Activated naive CD8-positive, alpha-beta T cell treated with anti-CD3 and anti-CD28 coated beads for 36 hours (primary cell): ENCODE measurements at regions not wholly inside any gene's neighbourhood (a gene's known extent, or its start where the extent isn't known, plus 50 kb on each side); places are given as distances from the start of the nearest gene placed in this dataset.

Source experiments
- DNase-seq: peaks from one replicate; pipeline ENCODE4 v3.0.0; 2021
- H3K27ac Mint-ChIP-seq: one replicate; pipeline ENCODE4 v1.8.0; 2022; ENCODE audit warnings: mild to moderate bottlenecking, moderate library complexity, mixed read lengths
- H3K27me3 Mint-ChIP-seq: one replicate; pipeline ENCODE4 v1.8.0; 2022; ENCODE audit warnings: mild to moderate bottlenecking, mixed read lengths
- H3K36me3 Mint-ChIP-seq: one replicate; pipeline ENCODE4 v1.8.0; 2021; ENCODE audit warnings: mild to moderate bottlenecking, mixed read lengths
- H3K4me1 Mint-ChIP-seq: one replicate; pipeline ENCODE4 v1.8.0; 2021; ENCODE audit warnings: mixed read lengths
- H3K4me3 Mint-ChIP-seq: one replicate; pipeline ENCODE4 v1.8.0; 2022; ENCODE audit warnings: mild to moderate bottlenecking, moderate library complexity, mixed read lengths
- H3K9me3 Mint-ChIP-seq: one replicate; pipeline ENCODE4 v1.8.0; 2022; ENCODE audit warnings: mixed read lengths

DNA sequence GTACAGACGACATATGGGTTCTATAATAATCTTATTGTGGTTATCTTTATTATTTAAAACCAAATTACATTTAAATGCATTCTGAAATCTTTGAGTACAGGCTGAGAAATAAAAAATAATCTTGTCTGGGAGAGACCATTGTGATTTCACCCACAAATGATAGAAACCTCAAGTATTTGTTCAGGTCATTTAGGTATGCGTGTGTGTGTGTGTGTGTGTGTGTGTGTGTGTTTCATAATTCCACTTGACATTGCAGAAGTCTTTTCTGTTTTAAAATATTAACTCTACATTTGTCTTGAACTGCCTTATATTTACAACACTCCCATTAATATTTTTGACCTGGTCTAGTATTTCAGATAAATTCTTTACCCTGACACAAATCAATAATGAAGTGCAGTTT, 126.9 kb downstream of the SPRY2 start:
- no peak for DNase-seq
- no peaks in the 10 kb centered on the region for H3K4me1 Mint-ChIP-seq
- H3K9me3 Mint-ChIP-seq: no peaks in the 10 kb centered on the region
- H3K27ac Mint-ChIP-seq: no peak overlapping the region
- no peak overlapping the region for H3K4me3 Mint-ChIP-seq
- no peaks in the 10 kb centered on the region for H3K27me3 Mint-ChIP-seq
- no peaks in the 10 kb centered on the region for H3K36me3 Mint-ChIP-seq

DNA sequence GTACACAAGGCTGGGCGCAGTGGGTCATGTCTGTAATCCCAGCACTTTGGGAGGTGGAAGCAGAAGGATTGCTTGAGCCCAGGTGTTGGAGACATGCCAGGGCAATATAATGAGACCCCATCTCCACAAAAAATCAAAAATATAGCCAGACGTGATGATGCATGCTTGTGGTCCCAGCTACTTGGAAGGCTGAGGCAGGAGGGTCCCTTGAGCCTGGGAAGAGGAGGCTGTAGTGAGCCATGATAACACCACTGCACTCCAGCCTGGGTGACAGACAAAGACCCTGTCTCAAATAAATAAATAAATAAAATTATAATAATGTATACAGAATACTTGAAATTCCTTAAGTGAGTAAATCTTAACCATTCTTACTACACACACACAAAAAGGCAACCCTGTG, 127.7 kb downstream of the SPRY2 start:
- Mint-ChIP-seq H3K4me3 (no peak overlapping the region), H3K36me3 (no peaks in the 10 kb centered on the region), H3K4me1 (no peaks in the 10 kb centered on the region), H3K27ac (no peak overlapping the region), H3K9me3 (no peaks in the 10 kb centered on the region), H3K27me3 (no peaks in the 10 kb centered on the region)
- DNase-seq: no peak

DNA sequence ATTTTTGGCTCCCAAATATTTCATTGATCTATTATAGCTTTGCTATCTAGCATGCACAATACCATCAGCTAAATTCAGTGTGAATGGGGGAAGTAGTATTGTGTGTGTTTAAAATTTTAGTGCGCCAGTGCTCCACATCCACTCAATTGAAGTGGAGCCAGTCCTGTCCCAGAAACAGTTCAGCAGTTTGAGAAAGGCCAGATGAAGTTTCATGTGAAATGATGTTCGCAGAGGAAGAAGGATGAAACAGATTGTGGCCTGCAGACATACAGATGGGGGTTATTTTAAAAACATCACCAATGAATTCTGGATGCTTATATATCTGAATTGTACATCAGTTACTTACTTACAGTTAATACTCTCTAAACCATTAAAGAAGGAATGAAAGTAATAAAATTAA, 129.4 kb downstream of the SPRY2 start:
- DNase-seq: no peak
- Mint-ChIP-seq H3K4me3 (no peak overlapping the region), H3K27ac (no peak overlapping the region), H3K4me1 (no peaks in the 10 kb centered on the region), H3K9me3 (no peaks in the 10 kb centered on the region), H3K27me3 (no peaks in the 10 kb centered on the region), H3K36me3 (no peaks in the 10 kb centered on the region)

DNA sequence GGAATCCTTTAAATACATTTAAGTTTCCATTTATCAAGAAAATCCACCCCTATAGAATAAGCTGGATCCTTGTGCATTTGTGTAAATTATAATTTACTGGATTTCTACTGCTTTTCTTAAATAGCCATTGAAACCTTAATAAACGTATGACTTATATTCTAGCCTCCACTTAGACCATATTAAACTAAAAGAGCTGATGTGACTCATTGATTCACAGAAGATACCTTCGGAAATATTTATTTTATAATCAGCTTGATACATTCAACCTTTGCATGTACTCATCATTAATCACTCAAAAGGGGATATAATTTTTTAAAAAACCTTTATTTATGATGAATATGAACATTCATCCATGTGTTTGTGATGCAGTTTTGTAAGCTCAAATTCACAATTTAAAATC, 136.3 kb downstream of the SPRY2 start:
- no peaks in the 10 kb centered on the region for H3K36me3 Mint-ChIP-seq
- DNase-seq: no peak
- H3K9me3 Mint-ChIP-seq: no peaks in the 10 kb centered on the region
- no peaks in the 10 kb centered on the region for H3K4me1 Mint-ChIP-seq
- H3K4me3 Mint-ChIP-seq: no peak overlapping the region
- no peaks in the 10 kb centered on the region for H3K27me3 Mint-ChIP-seq
- H3K27ac Mint-ChIP-seq: no peak overlapping the region

DNA sequence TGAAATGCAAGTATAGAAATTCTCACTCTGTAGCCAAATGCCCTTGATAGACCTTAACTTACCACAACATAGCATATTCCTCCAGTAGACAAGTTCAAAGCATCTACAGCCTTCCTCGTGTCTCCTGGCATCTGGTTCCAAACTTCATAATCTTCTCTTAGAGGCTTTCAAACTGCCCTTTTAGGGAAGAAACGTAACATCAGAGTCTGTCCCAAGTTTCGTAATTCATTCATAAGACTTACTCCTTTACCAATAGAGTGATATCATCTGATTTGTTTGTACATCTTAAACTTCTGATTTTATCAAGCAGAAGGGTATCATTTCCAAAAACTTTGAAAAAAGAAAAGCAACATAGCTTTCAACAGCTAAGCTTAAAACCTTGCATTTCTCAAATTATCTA, 137.4 kb downstream of the SPRY2 start:
- Mint-ChIP-seq H3K27ac (no peak overlapping the region), H3K4me1 (no peaks in the 10 kb centered on the region), H3K36me3 (no peaks in the 10 kb centered on the region), H3K4me3 (no peak overlapping the region), H3K27me3 (no peaks in the 10 kb centered on the region), H3K9me3 (no peaks in the 10 kb centered on the region)
- DNase-seq: no peak

DNA sequence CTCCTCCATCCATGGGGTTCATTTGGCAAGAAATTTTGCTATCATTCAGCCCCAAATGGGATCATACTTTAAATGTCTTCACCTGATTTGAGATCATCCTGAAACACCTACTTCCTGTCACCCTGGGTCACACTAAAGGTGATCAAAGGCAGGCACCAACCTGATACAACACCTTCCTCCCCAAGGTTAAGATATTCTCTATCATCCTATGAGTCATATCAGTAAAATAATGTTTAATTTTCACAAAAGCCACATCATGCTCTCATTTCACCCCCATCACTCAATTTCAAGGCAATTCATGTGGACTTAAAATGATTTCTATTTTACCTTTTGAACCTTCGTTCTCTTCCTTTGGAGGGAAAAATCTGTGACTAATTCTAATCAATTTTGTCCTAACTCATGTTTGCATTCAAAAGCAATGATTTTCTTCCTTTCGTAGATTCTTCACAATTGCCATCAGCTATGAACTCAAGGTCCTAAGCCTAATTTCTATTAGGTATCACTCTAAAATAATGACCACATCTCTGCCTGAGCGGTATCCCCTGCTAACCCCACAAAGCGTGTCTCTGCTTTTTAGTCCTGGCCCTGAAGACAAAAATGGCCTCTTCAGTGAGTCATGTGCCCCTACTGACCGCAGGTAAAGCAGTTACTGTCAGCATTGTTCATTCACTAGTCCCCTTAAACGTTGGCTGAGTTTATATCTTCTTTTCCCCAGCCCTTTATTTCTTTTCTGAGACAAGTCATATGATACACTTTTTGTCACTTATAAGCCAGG, 139.0 kb downstream of the SPRY2 start:
- H3K4me1 Mint-ChIP-seq: no peaks in the 10 kb centered on the region
- no peaks in the 10 kb centered on the region for H3K9me3 Mint-ChIP-seq
- no peak for DNase-seq
- no peak overlapping the region for H3K4me3 Mint-ChIP-seq
- H3K36me3 Mint-ChIP-seq: no peaks in the 10 kb centered on the region
- no peak overlapping the region for H3K27ac Mint-ChIP-seq
- no peaks in the 10 kb centered on the region for H3K27me3 Mint-ChIP-seq

DNA sequence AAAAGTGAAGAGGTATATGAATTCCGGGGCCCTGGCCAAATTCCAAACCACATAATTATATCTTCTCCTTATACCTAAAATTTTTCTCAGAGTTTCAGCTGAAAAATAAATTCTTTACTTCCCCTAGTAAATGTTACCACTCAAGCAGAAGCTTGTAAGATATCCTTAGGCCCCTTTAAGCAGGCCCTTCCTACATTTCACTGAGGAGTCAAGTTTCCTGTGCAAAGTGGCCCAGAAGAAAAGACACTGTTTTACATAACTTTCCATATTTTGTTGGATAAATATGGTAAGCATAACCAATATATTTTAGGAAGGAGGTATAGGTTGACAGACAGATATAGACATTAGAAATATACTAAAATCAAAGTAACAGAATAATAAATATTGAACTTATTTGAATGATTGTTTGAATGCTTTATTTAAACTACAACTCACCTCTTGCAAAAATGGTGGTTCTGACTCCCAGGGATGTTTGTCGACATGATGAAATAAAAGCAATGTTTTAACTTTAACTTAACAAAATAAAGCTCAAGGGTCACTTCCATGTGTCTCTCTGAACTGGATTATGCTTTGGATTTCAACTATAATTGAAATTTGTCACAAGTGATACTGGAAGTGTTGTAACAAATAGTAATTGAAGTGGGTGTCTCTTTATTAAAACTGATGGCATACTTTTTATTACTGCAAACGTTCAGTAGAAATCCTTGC, 141.2 kb downstream of the SPRY2 start:
- Mint-ChIP-seq H3K27me3 (no peaks in the 10 kb centered on the region), H3K4me1 (no peaks in the 10 kb centered on the region), H3K36me3 (no peaks in the 10 kb centered on the region), H3K9me3 (no peaks in the 10 kb centered on the region), H3K4me3 (no peak overlapping the region), H3K27ac (no peak overlapping the region)
- no peak for DNase-seq

DNA sequence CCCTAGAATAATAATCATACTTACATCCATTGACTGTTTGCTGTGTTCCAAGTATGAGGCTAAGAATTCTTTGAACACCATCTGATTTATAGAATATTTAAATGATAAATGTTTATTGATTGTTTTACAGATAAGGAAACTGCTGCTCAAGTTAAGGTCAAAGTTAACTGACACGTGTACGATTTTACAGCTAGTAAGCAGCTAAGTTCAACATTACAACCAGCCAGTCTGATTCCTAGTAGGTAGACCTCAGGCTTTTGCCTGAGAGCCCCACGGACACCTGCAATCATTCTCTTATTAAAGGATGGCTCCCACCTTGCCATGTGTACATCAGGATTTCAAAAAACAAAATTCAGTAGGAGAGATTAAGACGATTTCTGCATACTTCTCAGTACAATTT, 141.9 kb downstream of the SPRY2 start:
- Mint-ChIP-seq H3K9me3 (no peaks in the 10 kb centered on the region), H3K27me3 (no peaks in the 10 kb centered on the region), H3K27ac (no peak overlapping the region), H3K4me3 (no peak overlapping the region), H3K36me3 (no peaks in the 10 kb centered on the region), H3K4me1 (no peaks in the 10 kb centered on the region)
- no peak for DNase-seq

DNA sequence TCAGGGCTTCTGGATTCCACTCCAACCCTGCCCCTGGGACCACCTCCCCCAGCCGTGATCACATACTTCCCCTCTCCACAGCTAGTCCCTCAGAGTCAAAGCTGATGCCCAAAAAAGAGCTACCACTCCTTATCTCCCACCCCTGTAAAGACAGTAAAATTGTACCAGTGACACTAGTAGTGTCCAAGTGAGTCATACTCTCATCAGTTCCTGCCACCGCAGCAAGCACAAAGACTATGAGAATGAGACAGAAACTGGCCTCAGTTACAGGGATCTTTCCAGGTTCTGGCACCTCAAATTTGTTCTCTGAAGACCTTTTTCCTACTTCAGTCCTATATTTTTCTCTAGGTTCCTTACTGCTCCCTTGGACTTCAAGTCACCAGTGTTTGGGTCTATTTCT, 144.2 kb downstream of the SPRY2 start:
- Mint-ChIP-seq H3K36me3 (no peaks in the 10 kb centered on the region), H3K4me1 (no peaks in the 10 kb centered on the region), H3K4me3 (no peak overlapping the region), H3K9me3 (no peaks in the 10 kb centered on the region), H3K27me3 (no peaks in the 10 kb centered on the region), H3K27ac (no peak overlapping the region)
- DNase-seq: no peak

DNA sequence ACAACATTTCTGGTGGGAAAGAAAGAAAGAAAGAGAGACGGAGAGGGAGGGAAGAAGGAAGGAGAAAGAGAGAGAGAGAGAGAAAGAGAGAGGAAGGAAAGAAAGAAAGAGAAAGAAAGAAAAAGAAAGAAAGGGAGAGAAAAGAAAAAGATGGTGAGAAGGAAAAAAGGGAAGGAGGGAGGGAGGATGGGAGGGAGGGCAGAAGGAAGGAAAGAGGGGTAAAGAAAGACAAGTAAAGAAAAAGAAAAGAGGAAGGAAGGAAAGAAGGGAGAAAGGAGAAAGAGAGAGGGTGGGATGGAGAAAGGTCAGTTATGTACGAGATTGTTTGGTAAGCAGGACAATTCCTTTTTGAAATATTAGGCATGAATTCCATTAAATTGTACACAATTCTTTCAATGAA, 145.3 kb downstream of the SPRY2 start:
- H3K36me3 Mint-ChIP-seq: no peaks in the 10 kb centered on the region
- H3K4me3 Mint-ChIP-seq: no peak overlapping the region
- H3K27ac Mint-ChIP-seq: no peak overlapping the region
- H3K4me1 Mint-ChIP-seq: no peaks in the 10 kb centered on the region
- no peaks in the 10 kb centered on the region for H3K27me3 Mint-ChIP-seq
- DNase-seq: no peak
- no peaks in the 10 kb centered on the region for H3K9me3 Mint-ChIP-seq

DNA sequence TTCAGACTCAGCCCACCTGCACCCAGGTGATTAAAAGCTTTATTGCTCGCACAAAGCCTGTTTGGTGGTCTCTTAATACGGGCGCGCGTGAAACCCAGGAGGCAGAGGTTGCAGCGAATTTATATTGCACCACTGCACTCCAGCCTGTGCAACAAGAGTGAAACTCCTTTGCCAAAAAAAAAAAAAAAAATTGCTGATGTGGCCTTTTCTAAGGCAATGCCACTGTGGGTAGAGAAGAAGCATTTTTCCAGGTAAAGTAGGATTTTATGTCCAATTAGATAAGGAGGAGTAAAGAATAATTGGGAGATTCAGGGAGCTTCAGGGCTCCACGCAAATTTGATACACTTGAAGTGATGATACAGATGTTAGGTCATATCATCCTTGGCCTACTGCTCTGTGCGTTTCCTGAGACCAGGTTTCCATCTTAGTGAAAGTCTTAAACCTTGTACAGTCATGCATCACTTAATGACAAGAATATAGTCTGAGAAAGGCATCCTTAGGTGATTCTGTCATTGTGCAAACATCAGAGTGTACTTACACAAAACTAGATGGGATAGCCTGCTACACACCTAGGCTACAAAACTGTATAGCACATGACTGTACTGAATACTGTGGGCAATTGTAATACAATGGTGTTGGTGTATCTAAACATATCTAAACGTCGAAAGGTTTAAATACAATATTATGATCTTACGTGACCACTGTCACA, 150.9 kb downstream of the SPRY2 start:
- no peaks in the 10 kb centered on the region for H3K36me3 Mint-ChIP-seq
- no peaks in the 10 kb centered on the region for H3K9me3 Mint-ChIP-seq
- H3K4me3 Mint-ChIP-seq: no peak overlapping the region
- no peak for DNase-seq
- no peaks in the 10 kb centered on the region for H3K27me3 Mint-ChIP-seq
- H3K4me1 Mint-ChIP-seq: no peaks in the 10 kb centered on the region
- H3K27ac Mint-ChIP-seq: no peak overlapping the region

DNA sequence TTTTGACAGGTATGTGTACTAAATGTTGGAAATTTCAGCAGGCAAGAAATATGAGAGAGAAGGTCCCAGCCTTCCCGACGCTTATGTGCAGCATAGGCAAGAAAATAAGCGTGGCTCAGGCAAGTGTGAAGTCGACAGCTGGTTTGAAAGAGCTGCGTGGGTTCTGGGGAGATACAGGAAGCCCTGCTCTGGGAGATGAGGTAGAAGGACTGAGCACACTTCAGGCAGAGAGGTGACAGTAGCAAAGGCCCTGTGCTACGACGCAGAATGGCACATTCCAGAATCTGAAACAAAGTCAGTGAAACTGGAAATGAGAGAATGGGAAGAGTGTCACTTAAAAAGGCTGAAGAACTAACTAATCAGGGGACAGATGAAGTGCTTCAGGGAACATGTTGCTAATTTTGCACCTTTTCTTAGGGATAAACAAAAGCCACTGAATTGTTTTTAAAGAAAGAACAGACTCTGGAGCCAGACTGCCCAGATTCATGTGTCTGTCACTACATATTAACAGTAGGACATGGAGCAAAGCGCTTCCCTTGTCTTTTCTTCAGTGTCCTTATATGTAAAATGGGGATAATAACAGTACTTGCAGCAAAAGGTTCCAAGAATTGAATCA, 160.1 kb downstream of the SPRY2 start:
- Mint-ChIP-seq H3K36me3 (no peaks in the 10 kb centered on the region), H3K4me3 (no peak overlapping the region), H3K9me3 (no peaks in the 10 kb centered on the region), H3K27me3 (no peaks in the 10 kb centered on the region), H3K4me1 (no peaks in the 10 kb centered on the region), H3K27ac (no peak overlapping the region)
- DNase-seq: no peak

DNA sequence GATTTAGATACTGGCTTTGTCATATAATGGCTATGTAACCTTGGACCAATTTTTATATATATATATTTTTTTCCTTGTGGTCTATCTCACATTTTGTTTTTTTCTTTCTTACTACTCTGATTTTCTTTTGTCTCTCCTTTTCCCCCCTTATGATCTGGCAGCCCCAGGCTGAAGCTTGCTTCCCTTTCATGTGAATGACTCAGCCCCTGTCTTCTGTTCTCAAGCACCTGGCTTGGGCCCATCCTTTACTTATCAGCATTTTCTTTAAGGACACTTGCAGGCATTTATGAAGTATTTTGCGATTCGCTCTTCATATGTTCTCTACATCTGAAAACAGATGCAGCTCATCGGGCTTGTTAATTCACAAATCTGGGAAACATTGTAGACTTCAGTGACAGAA, 163.6 kb downstream of the SPRY2 start:
- DNase-seq: no peak
- Mint-ChIP-seq H3K4me1 (no peaks in the 10 kb centered on the region), H3K27ac (no peak overlapping the region)

DNA sequence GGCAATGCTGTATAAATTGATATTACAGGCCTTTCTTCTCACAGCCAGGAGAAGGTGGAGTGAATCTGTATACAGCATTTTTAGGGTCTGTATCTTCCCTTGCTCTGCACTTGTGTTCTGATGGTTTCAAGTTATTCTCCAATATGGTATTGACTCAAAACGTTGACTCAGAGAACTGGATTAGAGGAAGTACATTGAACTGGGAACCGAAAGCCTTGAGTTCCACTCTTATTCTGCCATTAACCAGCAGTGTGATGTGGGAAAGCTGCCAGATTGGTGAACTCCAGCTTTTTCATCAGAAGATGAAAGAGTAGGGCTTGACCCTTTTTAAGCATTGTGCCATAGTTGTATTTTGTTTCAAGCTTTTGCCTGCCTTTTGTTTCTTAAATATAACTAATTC, 167.7 kb downstream of the SPRY2 start:
- Mint-ChIP-seq H3K36me3 (no peaks in the 10 kb centered on the region), H3K9me3 (no peaks in the 10 kb centered on the region), H3K27me3 (no peaks in the 10 kb centered on the region), H3K4me1 (no peaks in the 10 kb centered on the region), H3K27ac (no peak overlapping the region), H3K4me3 (no peak overlapping the region)
- no peak for DNase-seq

More for the DNA sequence above, 163.6 kb downstream of the SPRY2 start:
- no peaks in the 10 kb centered on the region for H3K36me3 Mint-ChIP-seq
- H3K4me3 Mint-ChIP-seq: no peak overlapping the region
- no peaks in the 10 kb centered on the region for H3K9me3 Mint-ChIP-seq
- no peaks in the 10 kb centered on the region for H3K27me3 Mint-ChIP-seq

DNA sequence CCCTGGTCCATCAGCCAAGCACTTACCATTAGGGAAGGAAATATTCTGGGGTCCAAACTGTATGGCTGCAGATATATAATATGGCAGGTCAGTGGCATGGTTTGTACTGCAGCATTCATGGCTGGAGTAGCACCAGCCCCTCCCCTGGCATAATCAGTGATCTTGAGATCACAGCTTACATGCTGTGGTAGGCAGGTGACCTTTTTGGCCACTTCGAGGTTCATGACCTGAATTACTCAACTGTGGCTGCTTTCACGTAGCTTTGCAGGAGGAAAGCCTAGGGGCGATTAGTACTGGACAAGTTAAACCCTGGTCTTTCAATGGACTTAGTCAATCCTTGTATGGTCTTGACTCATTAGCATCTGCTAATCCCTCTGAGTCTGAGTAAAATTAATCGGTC, 169.8 kb downstream of the SPRY2 start:
- Mint-ChIP-seq H3K4me1 (no peaks in the 10 kb centered on the region), H3K36me3 (no peaks in the 10 kb centered on the region), H3K27me3 (no peaks in the 10 kb centered on the region), H3K27ac (no peak overlapping the region), H3K9me3 (no peaks in the 10 kb centered on the region), H3K4me3 (no peak overlapping the region)
- no peak for DNase-seq
